ENCODE measurements at regions not wholly inside any gene's neighbourhood (a gene's known extent, or its start where the extent isn't known, plus 50 kb on each side); places are given as distances from the start of the nearest gene placed in this dataset.

GRCh38 chr14:97301931-97302559 lies 504.9 kb downstream of the VRK1 start:
- no peaks in the 10 kb centered on the region for H3K36me3 ChIP-seq (ENCODE audit: control insufficient read depth, insufficient read depth, low read length)
- no peaks in the 10 kb centered on the region for H3K9me3 ChIP-seq (ENCODE audit: control insufficient read depth, low read length)
- no peak overlapping the region for H3K4me3 ChIP-seq (ENCODE audit: low read length)
- H3K27me3 ChIP-seq (ENCODE audit: control insufficient read depth, insufficient read depth, low read length): peaks cover 4% of the 10 kb centered on the region
- H3K4me1 ChIP-seq (ENCODE audit: control insufficient read depth, insufficient read depth, low read length): no peaks in the 10 kb centered on the region
- H3K9ac ChIP-seq (ENCODE audit: low read length): no peak overlapping the region

DNA sequence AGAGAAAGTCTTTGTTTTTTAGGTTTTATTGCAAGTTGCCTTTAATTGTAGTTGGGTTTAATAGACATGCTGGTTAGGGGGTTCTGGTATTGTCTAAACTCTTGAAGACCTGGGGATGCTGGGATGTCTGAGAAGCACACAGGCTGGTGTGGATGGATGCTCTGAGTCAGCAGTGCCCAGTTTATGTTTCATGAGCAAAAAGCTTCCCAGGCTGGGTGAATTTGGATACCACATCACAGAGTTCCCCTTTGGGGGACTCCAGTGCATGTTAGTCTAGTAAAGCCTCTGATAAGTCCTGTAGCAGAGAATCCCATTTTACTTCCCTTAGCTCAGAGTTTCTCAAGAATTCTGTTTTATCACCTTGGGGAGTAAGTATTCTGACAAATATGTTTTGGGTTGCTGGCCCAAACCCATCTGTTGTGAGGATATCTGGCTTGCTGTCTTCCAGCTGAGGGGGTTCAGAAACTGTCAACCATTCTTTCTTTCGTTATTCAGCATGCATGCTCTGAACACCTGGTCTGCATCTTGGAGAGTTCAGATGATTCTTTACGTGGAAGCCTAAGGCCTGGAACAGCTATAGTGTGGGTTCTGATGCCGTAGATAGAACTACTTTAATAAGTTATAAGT lies 509.1 kb downstream of the VRK1 start:
- no peaks in the 10 kb centered on the region for H3K36me3 ChIP-seq (ENCODE audit: control insufficient read depth, insufficient read depth, low read length)
- no peaks in the 10 kb centered on the region for H3K9me3 ChIP-seq (ENCODE audit: control insufficient read depth, low read length)
- no peak overlapping the region for H3K9ac ChIP-seq (ENCODE audit: low read length)
- H3K4me3 ChIP-seq (ENCODE audit: low read length): no peak overlapping the region
- H3K4me1 ChIP-seq (ENCODE audit: control insufficient read depth, insufficient read depth, low read length): no peaks in the 10 kb centered on the region
- no peaks in the 10 kb centered on the region for H3K27me3 ChIP-seq (ENCODE audit: control insufficient read depth, insufficient read depth, low read length)

DNA sequence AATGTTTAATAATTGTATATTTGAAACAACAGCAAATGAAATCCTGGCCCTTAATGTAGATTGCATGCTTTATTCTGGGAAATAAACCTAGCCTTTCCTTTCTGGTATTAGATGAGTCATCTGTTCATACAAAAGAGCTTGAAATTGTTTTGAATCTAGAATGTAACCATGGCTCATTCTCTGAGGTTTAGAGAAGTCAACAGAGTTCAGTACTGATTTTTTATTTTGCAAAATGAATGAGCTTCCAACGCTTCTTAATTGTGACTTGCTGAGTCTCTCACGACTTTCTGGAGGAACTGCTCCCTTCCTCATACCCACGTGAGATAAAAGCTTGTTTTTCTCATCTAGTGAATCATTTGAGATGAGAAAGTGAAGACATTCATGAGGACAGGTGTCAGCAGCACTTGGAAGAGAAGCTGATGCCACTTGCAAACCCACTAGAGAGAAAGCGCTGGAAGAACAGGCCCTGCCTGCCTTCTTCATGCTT lies 509.6 kb downstream of the VRK1 start:
- no peaks in the 10 kb centered on the region for H3K36me3 ChIP-seq (ENCODE audit: control insufficient read depth, insufficient read depth, low read length)
- H3K4me3 ChIP-seq (ENCODE audit: low read length): no peak overlapping the region
- no peak overlapping the region for H3K9ac ChIP-seq (ENCODE audit: low read length)
- H3K9me3 ChIP-seq (ENCODE audit: control insufficient read depth, low read length): no peaks in the 10 kb centered on the region
- H3K27me3 ChIP-seq (ENCODE audit: control insufficient read depth, insufficient read depth, low read length): no peaks in the 10 kb centered on the region
- no peaks in the 10 kb centered on the region for H3K4me1 ChIP-seq (ENCODE audit: control insufficient read depth, insufficient read depth, low read length)

DNA sequence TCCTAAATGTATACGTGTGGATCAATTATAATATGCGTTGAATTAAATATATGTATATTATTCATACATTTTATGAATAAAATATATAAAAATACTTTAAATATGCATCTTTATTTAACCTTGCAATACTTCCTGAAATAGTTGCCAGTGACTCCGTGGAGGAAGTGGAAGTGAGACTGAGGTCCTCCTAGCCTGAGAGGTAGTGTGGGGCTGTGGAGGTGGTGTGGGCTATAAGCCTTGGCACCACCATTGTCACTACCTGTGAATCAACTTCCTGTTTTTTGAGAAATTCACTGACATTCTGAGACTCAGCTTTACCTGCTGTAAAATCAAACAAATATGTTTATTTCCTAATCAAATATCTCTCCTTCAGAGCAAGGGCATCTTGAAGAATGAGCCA lies 514.2 kb downstream of the VRK1 start:
- Histone ChIP-seq H3K9me3 (ENCODE audit: control insufficient read depth, low read length) (no peaks in the 10 kb centered on the region), H3K4me1 (ENCODE audit: control insufficient read depth, insufficient read depth, low read length) (no peaks in the 10 kb centered on the region), H3K27me3 (ENCODE audit: control insufficient read depth, insufficient read depth, low read length) (no peaks in the 10 kb centered on the region), H3K4me3 (ENCODE audit: low read length) (no peak overlapping the region), H3K36me3 (ENCODE audit: control insufficient read depth, insufficient read depth, low read length) (no peaks in the 10 kb centered on the region), H3K9ac (ENCODE audit: low read length) (no peak overlapping the region)

DNA sequence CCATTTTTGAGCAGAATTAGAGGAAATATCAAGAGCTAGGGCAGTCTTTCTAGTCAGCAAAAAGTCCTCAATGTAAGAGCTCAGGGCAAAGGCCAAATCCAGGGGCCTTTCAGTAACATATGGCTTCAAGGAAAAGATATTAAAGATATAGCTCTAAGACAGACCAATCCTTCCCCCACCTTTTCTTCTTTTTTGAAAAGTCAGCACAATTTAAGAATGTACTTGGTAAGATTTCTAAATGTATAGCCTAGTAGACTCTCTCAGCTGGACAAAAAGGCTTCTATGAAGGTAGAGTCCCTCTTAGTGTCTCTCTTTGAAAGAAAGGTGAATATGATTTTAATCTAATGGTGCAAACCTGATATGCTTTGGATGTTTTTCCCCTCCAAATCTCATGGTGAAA lies 515.7 kb downstream of the VRK1 start:
- H3K4me3 ChIP-seq (ENCODE audit: low read length): no peak overlapping the region
- H3K36me3 ChIP-seq (ENCODE audit: control insufficient read depth, insufficient read depth, low read length): no peaks in the 10 kb centered on the region
- H3K9me3 ChIP-seq (ENCODE audit: control insufficient read depth, low read length): no peaks in the 10 kb centered on the region
- H3K27me3 ChIP-seq (ENCODE audit: control insufficient read depth, insufficient read depth, low read length): no peaks in the 10 kb centered on the region
- no peaks in the 10 kb centered on the region for H3K4me1 ChIP-seq (ENCODE audit: control insufficient read depth, insufficient read depth, low read length)
- no peak overlapping the region for H3K9ac ChIP-seq (ENCODE audit: low read length)

DNA sequence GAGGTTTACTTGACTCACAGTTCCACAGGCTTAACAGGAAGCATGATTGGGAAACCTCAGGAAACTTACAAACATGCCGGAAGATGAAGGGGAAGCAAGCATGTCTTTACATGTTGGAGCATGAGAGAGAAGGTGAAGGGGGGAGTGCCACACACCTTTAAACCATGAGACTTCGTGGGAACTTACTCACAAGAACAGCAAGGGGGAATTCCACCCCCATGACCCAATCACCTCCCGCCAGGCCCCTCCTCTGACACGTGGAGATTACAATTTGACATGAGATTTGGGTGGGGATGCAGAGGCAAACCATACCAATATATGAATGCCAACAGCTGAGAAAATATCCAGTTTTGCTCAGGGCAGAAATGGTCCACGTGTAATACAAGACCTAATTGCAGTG lies 518.6 kb downstream of the VRK1 start:
- Histone ChIP-seq H3K4me3 (ENCODE audit: low read length) (no peak overlapping the region), H3K4me1 (ENCODE audit: control insufficient read depth, insufficient read depth, low read length) (no peaks in the 10 kb centered on the region), H3K27me3 (ENCODE audit: control insufficient read depth, insufficient read depth, low read length) (no peaks in the 10 kb centered on the region), H3K9me3 (ENCODE audit: control insufficient read depth, low read length) (no peaks in the 10 kb centered on the region), H3K36me3 (ENCODE audit: control insufficient read depth, insufficient read depth, low read length) (no peaks in the 10 kb centered on the region), H3K9ac (ENCODE audit: low read length) (no peak overlapping the region)

DNA sequence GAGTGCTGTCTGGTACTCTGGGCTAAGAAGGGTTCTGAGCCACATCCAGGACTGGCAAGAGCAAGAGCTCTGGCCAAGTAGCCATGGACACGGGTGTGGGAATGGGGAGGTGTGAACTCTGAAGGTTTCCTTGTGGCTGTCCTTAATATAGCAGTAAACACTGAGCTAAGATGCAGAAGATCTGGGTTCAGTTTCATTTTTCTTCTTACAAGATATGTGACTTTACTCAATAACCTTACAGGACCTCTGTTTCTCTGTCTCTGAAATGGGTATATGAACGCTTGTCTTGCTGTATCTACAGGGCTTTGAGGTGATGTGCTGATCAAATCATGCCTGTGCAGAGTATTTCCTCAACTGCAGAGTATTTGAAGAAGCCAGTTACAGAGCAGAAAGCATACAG lies 521.2 kb downstream of the VRK1 start:
- no peak overlapping the region for H3K4me3 ChIP-seq (ENCODE audit: low read length)
- no peak overlapping the region for H3K9ac ChIP-seq (ENCODE audit: low read length)
- H3K36me3 ChIP-seq (ENCODE audit: control insufficient read depth, insufficient read depth, low read length): no peaks in the 10 kb centered on the region
- H3K9me3 ChIP-seq (ENCODE audit: control insufficient read depth, low read length): no peaks in the 10 kb centered on the region
- H3K4me1 ChIP-seq (ENCODE audit: control insufficient read depth, insufficient read depth, low read length): no peaks in the 10 kb centered on the region
- no peaks in the 10 kb centered on the region for H3K27me3 ChIP-seq (ENCODE audit: control insufficient read depth, insufficient read depth, low read length)

DNA sequence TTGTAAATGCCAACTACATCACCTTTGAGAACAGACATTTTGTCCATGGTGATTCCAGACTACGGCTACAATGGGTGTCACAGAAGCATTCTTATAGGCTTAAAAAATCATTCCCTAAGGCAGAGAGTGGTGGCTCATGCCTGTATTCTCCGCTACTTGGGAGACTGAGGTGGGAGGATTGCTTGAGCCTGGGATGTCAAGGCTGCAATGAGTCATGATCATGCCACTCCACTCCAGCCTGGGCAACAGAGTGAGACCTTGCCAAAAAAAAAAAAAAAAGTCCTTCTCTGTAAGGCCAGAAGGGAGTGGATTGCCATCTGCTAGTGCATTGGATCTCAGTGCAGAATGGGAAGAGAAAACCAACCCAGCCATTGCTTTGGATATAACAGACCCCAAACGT lies 522.5 kb downstream of the VRK1 start:
- no peaks in the 10 kb centered on the region for H3K4me1 ChIP-seq (ENCODE audit: control insufficient read depth, insufficient read depth, low read length)
- H3K36me3 ChIP-seq (ENCODE audit: control insufficient read depth, insufficient read depth, low read length): no peaks in the 10 kb centered on the region
- no peak overlapping the region for H3K4me3 ChIP-seq (ENCODE audit: low read length)
- H3K9ac ChIP-seq (ENCODE audit: low read length): no peak overlapping the region
- H3K9me3 ChIP-seq (ENCODE audit: control insufficient read depth, low read length): no peaks in the 10 kb centered on the region
- H3K27me3 ChIP-seq (ENCODE audit: control insufficient read depth, insufficient read depth, low read length): no peaks in the 10 kb centered on the region

DNA sequence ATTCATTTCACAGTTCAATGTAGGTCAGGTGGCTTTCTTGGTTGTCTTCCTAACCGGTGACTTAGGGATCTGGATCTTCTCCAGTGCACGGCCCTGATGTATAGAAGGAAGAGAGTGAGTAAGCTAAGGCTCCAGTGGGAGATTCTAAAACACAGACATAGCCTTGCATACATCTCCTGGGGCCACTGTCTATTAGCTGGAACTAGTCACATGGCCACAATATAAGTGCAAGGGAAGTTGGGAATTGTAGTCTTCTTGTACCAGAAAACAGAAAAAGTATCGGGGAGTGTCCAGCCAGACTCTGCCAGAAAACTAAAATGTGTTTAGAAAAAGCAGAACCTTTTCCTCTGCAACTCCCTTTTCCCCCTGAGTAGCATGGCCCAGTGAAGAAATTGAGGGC lies 531.6 kb downstream of the VRK1 start:
- Histone ChIP-seq H3K36me3 (ENCODE audit: control insufficient read depth, insufficient read depth, low read length) (no peaks in the 10 kb centered on the region), H3K4me3 (ENCODE audit: low read length) (no peak overlapping the region), H3K4me1 (ENCODE audit: control insufficient read depth, insufficient read depth, low read length) (no peaks in the 10 kb centered on the region), H3K27me3 (ENCODE audit: control insufficient read depth, insufficient read depth, low read length) (peaks cover 3% of the 10 kb centered on the region), H3K9me3 (ENCODE audit: control insufficient read depth, low read length) (no peaks in the 10 kb centered on the region), H3K9ac (ENCODE audit: low read length) (no peak overlapping the region)

DNA sequence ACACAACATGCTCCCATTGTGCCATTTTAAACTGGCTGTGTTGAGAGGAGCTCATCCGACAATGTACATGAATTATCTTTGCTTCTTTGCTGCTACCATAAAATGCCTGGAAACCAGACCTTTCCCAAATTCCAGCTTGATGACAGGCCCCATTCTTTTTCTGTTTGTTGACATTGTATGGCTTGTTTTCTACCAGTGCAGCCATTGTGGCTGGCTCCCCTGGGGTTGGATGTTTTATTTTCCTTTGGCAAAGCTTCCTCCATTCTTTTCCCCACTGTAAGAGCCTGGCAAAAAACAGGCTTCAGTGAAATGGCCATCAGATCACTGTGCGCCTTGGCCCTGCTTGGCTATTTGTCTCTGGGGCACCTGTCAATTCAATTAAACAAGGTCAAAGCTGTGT lies 532.5 kb downstream of the VRK1 start:
- Histone ChIP-seq H3K27me3 (ENCODE audit: control insufficient read depth, insufficient read depth, low read length) (peaks cover 3% of the 10 kb centered on the region), H3K9ac (ENCODE audit: low read length) (no peak overlapping the region), H3K9me3 (ENCODE audit: control insufficient read depth, low read length) (no peaks in the 10 kb centered on the region), H3K36me3 (ENCODE audit: control insufficient read depth, insufficient read depth, low read length) (no peaks in the 10 kb centered on the region), H3K4me3 (ENCODE audit: low read length) (no peak overlapping the region), H3K4me1 (ENCODE audit: control insufficient read depth, insufficient read depth, low read length) (no peaks in the 10 kb centered on the region)

DNA sequence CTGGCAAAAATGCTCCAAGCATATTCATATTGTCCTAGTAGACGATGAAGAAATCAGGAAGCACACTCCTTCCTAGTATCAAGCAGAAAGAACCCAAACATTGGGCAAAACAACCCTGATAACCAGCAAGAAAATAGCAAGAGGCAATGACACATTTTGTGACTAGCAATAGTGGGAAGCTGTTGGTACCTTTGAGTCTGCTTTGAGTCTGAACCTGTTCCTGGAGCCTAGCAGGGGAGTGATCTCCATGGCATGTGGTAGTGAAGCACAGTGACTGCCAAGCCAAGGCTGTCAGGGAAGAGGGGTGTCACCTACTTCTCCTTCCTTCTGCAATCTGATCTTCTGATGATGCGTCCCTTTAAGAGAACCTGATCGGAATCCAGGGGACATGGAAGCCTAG lies 533.9 kb downstream of the VRK1 start:
- no peaks in the 10 kb centered on the region for H3K9me3 ChIP-seq (ENCODE audit: control insufficient read depth, low read length)
- no peak overlapping the region for H3K9ac ChIP-seq (ENCODE audit: low read length)
- H3K36me3 ChIP-seq (ENCODE audit: control insufficient read depth, insufficient read depth, low read length): no peaks in the 10 kb centered on the region
- H3K4me3 ChIP-seq (ENCODE audit: low read length): no peak overlapping the region
- peaks cover 3% of the 10 kb centered on the region for H3K27me3 ChIP-seq (ENCODE audit: control insufficient read depth, insufficient read depth, low read length)
- no peaks in the 10 kb centered on the region for H3K4me1 ChIP-seq (ENCODE audit: control insufficient read depth, insufficient read depth, low read length)

GRCh38 chr14:97331526-97331925 lies 534.3 kb downstream of the VRK1 start:
- Histone ChIP-seq H3K9me3 (ENCODE audit: control insufficient read depth, low read length) (no peaks in the 10 kb centered on the region), H3K4me1 (ENCODE audit: control insufficient read depth, insufficient read depth, low read length) (no peaks in the 10 kb centered on the region), H3K36me3 (ENCODE audit: control insufficient read depth, insufficient read depth, low read length) (no peaks in the 10 kb centered on the region), H3K4me3 (ENCODE audit: low read length) (no peak overlapping the region), H3K9ac (ENCODE audit: low read length) (no peak overlapping the region), H3K27me3 (ENCODE audit: control insufficient read depth, insufficient read depth, low read length) (peaks cover 3% of the 10 kb centered on the region)

DNA sequence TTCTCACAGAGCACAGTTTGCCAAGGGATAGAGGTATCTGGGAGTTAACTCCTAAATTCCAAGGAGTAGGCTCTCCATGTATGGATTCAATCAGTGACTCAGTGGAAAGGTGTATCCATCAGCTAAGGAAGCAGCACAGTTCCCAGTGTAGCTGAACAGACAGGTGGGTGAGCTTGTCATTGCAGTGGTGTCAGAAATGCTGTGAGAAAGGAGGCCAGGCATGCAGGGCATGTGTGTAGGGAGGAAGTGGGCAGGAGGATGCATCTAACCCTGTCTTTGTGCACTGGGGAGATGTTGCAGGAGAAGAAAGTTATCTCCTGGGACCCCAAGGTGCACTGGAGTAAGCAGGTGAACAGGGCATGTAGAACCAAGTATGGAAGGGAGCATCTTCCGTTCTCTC lies 539.0 kb downstream of the VRK1 start:
- Histone ChIP-seq H3K4me1 (ENCODE audit: control insufficient read depth, insufficient read depth, low read length) (no peaks in the 10 kb centered on the region), H3K4me3 (ENCODE audit: low read length) (no peak overlapping the region), H3K27me3 (ENCODE audit: control insufficient read depth, insufficient read depth, low read length) (no peaks in the 10 kb centered on the region), H3K36me3 (ENCODE audit: control insufficient read depth, insufficient read depth, low read length) (no peaks in the 10 kb centered on the region), H3K9ac (ENCODE audit: low read length) (no peak overlapping the region), H3K9me3 (ENCODE audit: control insufficient read depth, low read length) (no peaks in the 10 kb centered on the region)

Measured in mucosa of stomach (tissue), 1 donor.